Lower lobe of right lung (tissue), 2 donors: ENCODE measurements at regions not wholly inside any gene's neighbourhood (a gene's known extent, or its start where the extent isn't known, plus 50 kb on each side); places are given as distances from the start of the nearest gene placed in this dataset.

Source experiments
- ATAC-seq, 2 donors: fragments of 200-7000 bp; cut with Tn5 transposase; one replicate each; pipeline ENCODE4 v1.9.1; 2020 to 2022; ENCODE audit warnings: mild to moderate bottlenecking in 2 of 2, moderate library complexity in 2 of 2
- DNase-seq: peaks from one replicate; pipeline ENCODE4 v3.0.0-alpha.2; 2020
- H3K27ac ChIP-seq: fragments of 200-600 bp; one replicate; pipeline ENCODE4 v1.8.0; 2022
- H3K27me3 ChIP-seq: fragments of 200-600 bp; one replicate; pipeline ENCODE4 v1.8.0; 2022; ENCODE audit warnings: low read depth
- H3K36me3 ChIP-seq: fragments of 200-600 bp; one replicate; pipeline ENCODE4 v1.8.0; 2022; ENCODE audit warnings: mild to moderate bottlenecking
- H3K4me1 ChIP-seq: fragments of 200-600 bp; one replicate; pipeline ENCODE4 v1.8.0; 2022
- H3K4me3 ChIP-seq: fragments of 200-600 bp; one replicate; pipeline ENCODE4 v1.8.0; 2022; ENCODE audit warnings: mild to moderate bottlenecking
- H3K9me3 ChIP-seq: fragments of 200-600 bp; one replicate; pipeline ENCODE4 v1.8.0; 2022
- intact Hi-C: fragments of 100-400 bp; cut with DNase I; formaldehyde crosslinking; loops from one replicate; pipeline ENCODE4 v1.11.0; 2022
- TF ChIP-seq, protein P1 (sequence below): fragments of 200-600 bp; IDR thresholded peaks from one replicate; pipeline ENCODE4 v1.8.0; 2022; ENCODE audit warnings: antibody characterized with exemption, mild to moderate bottlenecking
- donor health status: DM: no; HTN: yes; CAD: no; lungs with severe emphysema.

DNA sequence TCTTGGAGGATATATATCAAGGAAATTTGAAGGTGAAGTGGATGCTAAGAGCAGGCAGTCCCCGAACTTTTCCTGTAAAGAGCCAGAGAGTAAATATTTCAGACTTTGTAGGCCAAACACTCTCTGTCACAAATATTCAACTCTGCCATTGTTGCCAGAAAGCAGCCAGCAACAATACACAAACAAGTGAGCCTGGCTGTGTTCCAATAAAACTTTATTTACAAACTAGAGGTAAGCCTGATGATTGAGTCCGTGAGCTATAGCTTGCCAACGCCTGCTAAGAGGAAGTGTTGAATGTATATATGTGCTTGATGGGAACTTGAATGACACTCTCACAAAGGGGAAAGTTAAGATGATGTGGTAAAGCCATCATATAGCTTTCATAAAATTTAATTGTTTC, 166.0 kb upstream of the PLN start:
- TF ChIP-seq, protein P1, sequence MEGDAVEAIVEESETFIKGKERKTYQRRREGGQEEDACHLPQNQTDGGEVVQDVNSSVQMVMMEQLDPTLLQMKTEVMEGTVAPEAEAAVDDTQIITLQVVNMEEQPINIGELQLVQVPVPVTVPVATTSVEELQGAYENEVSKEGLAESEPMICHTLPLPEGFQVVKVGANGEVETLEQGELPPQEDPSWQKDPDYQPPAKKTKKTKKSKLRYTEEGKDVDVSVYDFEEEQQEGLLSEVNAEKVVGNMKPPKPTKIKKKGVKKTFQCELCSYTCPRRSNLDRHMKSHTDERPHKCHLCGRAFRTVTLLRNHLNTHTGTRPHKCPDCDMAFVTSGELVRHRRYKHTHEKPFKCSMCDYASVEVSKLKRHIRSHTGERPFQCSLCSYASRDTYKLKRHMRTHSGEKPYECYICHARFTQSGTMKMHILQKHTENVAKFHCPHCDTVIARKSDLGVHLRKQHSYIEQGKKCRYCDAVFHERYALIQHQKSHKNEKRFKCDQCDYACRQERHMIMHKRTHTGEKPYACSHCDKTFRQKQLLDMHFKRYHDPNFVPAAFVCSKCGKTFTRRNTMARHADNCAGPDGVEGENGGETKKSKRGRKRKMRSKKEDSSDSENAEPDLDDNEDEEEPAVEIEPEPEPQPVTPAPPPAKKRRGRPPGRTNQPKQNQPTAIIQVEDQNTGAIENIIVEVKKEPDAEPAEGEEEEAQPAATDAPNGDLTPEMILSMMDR = no peak
- H3K27ac ChIP-seq = no peak overlapping the region
- H3K27me3 ChIP-seq = no peaks in the 10 kb centered on the region
- ATAC-seq = peak; percentile 40 to 41
- no peaks in the 10 kb centered on the region for H3K9me3 ChIP-seq
- intact Hi-C loops = no loop called here
- H3K36me3 ChIP-seq = no peaks in the 10 kb centered on the region
- no peak for DNase-seq
- no peaks in the 10 kb centered on the region for H3K4me1 ChIP-seq
- no peak overlapping the region for H3K4me3 ChIP-seq

DNA sequence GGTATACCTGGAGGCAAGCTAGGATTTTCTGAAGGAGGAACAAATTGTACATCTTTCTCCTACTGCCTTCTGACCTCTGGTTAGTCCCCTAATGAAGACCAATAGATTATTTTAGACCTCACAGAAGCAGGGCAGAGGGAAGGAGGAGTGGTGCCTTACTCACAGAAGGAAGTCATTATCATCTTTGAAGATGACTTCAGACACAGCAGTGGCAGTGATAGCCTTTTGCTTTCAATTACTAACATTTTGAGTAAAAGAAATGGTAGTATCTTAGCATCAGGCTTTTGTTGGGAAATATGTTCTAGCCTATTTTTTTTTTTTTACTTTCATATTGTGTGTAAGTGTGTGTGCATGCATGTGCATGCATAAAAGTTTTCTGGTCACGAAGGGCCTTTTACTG, 164.2 kb upstream of the PLN start:
- Histone ChIP-seq H3K4me1 (no peaks in the 10 kb centered on the region), H3K9me3 (no peaks in the 10 kb centered on the region), H3K4me3 (no peak overlapping the region), H3K27ac (no peak overlapping the region), H3K27me3 (no peaks in the 10 kb centered on the region), H3K36me3 (no peaks in the 10 kb centered on the region)
- TF ChIP-seq, protein P1 = no peak
- ATAC-seq (no peak), DNase-seq (no peak)
- intact Hi-C loops = no loop called here

DNA sequence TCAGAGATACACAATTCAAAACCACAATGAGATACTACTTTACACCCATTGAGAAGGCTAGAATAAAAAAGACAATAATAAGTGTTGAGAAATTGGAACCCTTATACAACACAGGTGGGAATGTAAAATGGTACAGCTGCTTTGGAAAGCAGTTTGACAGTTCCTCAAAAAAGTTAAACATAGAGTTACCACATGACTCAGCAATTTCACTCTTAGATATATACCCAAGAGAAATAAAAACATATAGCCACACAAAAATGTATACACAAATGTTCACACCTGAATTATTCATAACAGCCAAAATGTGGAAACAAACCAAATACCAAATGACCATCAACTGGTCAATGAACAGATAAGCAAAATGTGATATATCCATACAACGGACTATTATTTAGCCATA, 161.1 kb upstream of the PLN start:
- Histone ChIP-seq H3K9me3 (no peaks in the 10 kb centered on the region), H3K27ac (no peak overlapping the region), H3K27me3 (no peaks in the 10 kb centered on the region), H3K4me1 (no peaks in the 10 kb centered on the region), H3K4me3 (no peak overlapping the region), H3K36me3 (no peaks in the 10 kb centered on the region)
- DNase-seq (no peak), ATAC-seq (no peak)
- intact Hi-C loops = no loop called here
- TF ChIP-seq, protein P1 = no peak

DNA sequence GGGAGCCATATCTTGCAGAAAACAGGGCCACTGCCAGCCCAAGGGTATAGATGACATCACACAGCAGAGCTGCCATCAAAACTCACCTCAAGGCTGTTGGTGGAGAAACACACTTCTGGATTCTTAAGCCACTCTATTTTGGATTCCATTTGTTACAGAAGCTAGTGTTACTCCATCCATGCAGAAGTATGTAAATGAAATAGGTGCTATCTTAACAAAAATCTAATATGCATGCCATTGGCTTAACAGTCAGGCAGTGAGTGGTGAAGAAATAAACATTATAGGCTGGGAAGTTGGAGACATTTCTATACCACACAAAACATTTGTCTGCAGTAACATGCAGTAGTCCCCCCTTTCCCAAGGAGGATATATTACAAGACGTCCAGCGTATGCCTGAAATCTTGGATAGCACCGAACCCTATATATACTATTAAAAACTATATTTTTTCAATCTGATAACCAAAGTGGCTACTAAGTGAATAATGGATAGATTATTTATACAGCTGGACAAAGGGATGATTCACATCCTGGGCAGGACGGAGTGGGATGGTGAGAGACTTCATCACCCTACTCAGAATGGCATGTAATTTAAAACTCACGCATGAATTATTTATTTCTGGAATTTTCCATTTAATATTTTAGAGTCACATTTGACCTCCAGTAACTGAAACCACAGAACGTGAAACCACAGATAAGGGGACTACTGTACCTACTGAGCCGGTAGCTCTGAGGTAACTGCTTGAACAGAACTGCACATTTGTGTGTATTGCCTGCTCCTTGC, 160.0 kb upstream of the PLN start:
- H3K36me3 ChIP-seq = no peaks in the 10 kb centered on the region
- no peak overlapping the region for H3K27ac ChIP-seq
- no peaks in the 10 kb centered on the region for H3K27me3 ChIP-seq
- ATAC-seq (no peak), DNase-seq (no peak)
- intact Hi-C loops = no loop called here
- TF ChIP-seq, protein P1 = no peak
- no peaks in the 10 kb centered on the region for H3K4me1 ChIP-seq
- H3K9me3 ChIP-seq = no peaks in the 10 kb centered on the region
- H3K4me3 ChIP-seq = no peak overlapping the region

DNA sequence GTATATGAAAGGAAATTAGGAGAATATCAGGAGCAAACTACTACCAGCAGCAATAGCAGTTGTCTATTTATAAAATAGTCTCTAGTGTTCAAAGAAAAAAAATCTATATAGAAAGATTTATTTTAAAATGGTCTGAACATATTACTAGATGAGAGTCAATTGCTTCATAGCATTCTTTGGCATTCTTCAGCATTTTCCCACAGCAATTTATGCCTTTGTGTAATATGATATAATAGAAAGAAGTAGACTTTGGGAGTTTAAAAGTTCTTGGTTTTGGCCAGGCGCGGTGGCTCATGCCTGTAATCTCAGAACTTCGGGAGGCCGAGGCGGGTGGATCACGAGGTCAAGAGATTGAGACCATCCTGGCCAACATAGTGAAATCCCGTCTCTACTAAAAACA, 157.0 kb upstream of the PLN start:
- ATAC-seq = no peak
- Histone ChIP-seq H3K4me1 (no peaks in the 10 kb centered on the region), H3K9me3 (no peaks in the 10 kb centered on the region), H3K27ac (no peak overlapping the region), H3K4me3 (no peak overlapping the region), H3K36me3 (no peaks in the 10 kb centered on the region), H3K27me3 (no peaks in the 10 kb centered on the region)
- TF ChIP-seq, protein P1 = no peak
- intact Hi-C loops = no loop called here
- no peak for DNase-seq
